ENCODE measurements at regions not wholly inside any gene's neighbourhood (a gene's known extent, or its start where the extent isn't known, plus 50 kb on each side); places are given as distances from the start of the nearest gene placed in this dataset.

GRCh38 chr15:99440551-99441443 is 125.0 kb upstream of the MEF2A start:
- no peak for TF ChIP-seq CTCF (IDR thresholded peaks at IDR 0.05)
- TF ChIP-seq POLR2A (IDR thresholded peaks at IDR 0.05), result no peak

All from uterus (tissue), 2 donors.